ENCODE measurements at regions not wholly inside any gene's neighbourhood (a gene's known extent, or its start where the extent isn't known, plus 50 kb on each side); places are given as distances from the start of the nearest gene placed in this dataset.

GRCh38 chr7:113404245-113404644, 285.9 kb upstream of the SMIM30 start:
- no peak for DNase-seq (ENCODE audit: low spot score in 2 of 2)
- Histone ChIP-seq H3K4me3 (no peak overlapping the region), H3K9me3 (no peaks in the 10 kb centered on the region), H3K27me3 (no peaks in the 10 kb centered on the region), H3K4me1 (no peaks in the 10 kb centered on the region), H3K36me3 (no peaks in the 10 kb centered on the region), H3K27ac (no peak overlapping the region)
- TF ChIP-seq, protein P1, sequence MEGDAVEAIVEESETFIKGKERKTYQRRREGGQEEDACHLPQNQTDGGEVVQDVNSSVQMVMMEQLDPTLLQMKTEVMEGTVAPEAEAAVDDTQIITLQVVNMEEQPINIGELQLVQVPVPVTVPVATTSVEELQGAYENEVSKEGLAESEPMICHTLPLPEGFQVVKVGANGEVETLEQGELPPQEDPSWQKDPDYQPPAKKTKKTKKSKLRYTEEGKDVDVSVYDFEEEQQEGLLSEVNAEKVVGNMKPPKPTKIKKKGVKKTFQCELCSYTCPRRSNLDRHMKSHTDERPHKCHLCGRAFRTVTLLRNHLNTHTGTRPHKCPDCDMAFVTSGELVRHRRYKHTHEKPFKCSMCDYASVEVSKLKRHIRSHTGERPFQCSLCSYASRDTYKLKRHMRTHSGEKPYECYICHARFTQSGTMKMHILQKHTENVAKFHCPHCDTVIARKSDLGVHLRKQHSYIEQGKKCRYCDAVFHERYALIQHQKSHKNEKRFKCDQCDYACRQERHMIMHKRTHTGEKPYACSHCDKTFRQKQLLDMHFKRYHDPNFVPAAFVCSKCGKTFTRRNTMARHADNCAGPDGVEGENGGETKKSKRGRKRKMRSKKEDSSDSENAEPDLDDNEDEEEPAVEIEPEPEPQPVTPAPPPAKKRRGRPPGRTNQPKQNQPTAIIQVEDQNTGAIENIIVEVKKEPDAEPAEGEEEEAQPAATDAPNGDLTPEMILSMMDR (IDR thresholded peaks at IDR 0.05) = no peak
- intact Hi-C loops (cut with DNase I) = no loop called here

DNA sequence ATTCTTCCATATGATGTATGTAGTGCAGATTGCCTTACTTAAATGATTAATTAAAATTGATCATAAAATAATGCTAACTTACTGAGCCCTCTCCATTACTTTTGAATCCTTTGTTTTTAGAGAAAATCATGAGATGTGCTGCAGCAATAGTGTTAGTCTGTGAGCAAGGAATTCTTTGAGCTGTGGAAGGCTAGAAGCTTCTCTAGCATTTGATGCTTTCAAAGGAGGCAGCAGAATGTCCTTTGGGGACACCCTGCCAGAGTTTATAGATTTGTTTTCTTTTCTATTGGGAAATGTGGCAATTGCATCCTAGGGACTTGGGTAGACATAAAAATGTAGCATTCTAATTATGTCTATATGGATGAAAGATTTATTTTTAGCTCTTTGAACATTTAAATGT, 284.1 kb upstream of the SMIM30 start:
- Histone ChIP-seq H3K4me3 (no peak overlapping the region), H3K27me3 (no peaks in the 10 kb centered on the region), H3K36me3 (no peaks in the 10 kb centered on the region), H3K4me1 (no peaks in the 10 kb centered on the region), H3K27ac (no peak overlapping the region), H3K9me3 (no peaks in the 10 kb centered on the region)
- DNase-seq (ENCODE audit: low spot score in 2 of 2) = no peak
- intact Hi-C loops (cut with DNase I) = no loop called here
- TF ChIP-seq, protein P1 (IDR thresholded peaks at IDR 0.05) = no peak

DNA sequence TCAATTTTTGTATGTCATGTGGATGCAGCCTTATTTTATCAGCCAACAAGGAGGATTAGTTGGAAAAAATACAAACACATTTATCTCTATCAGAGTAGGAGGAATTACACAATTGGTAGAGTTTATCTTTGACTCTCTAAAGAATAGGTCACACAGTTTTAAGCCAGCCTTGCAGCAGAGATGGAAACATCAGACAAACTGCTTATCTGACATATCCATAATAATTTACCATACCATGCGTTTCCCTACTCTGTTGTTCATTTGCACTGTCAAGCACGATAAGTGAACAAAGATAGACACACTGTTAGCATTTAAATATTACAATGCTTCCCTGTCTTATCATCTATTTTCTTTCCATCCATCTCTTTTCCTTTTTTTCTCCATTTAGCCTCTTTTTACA, 283.7 kb upstream of the SMIM30 start:
- intact Hi-C loops (cut with DNase I) = no loop called here
- no peak overlapping the region for H3K4me3 ChIP-seq
- no peak for DNase-seq (ENCODE audit: low spot score in 2 of 2)
- TF ChIP-seq, protein P1 (IDR thresholded peaks at IDR 0.05) = no peak
- H3K4me1 ChIP-seq = no peaks in the 10 kb centered on the region
- no peaks in the 10 kb centered on the region for H3K9me3 ChIP-seq
- H3K36me3 ChIP-seq = no peaks in the 10 kb centered on the region
- no peak overlapping the region for H3K27ac ChIP-seq
- H3K27me3 ChIP-seq = no peaks in the 10 kb centered on the region

- Histone ChIP-seq H3K9me3 (no peaks in the 10 kb centered on the region), H3K27ac (no peak overlapping the region), H3K4me1 (no peaks in the 10 kb centered on the region), H3K4me3 (no peak overlapping the region), H3K27me3 (no peaks in the 10 kb centered on the region), H3K36me3 (no peaks in the 10 kb centered on the region)
- intact Hi-C loops (cut with DNase I) = no loop called here
- TF ChIP-seq, protein P1 (IDR thresholded peaks at IDR 0.05) = no peak
- DNase-seq (ENCODE audit: low spot score in 2 of 2) = no peak
Observed at GRCh38 chr7:113394856-113395255, 276.5 kb upstream of the SMIM30 start.

DNA sequence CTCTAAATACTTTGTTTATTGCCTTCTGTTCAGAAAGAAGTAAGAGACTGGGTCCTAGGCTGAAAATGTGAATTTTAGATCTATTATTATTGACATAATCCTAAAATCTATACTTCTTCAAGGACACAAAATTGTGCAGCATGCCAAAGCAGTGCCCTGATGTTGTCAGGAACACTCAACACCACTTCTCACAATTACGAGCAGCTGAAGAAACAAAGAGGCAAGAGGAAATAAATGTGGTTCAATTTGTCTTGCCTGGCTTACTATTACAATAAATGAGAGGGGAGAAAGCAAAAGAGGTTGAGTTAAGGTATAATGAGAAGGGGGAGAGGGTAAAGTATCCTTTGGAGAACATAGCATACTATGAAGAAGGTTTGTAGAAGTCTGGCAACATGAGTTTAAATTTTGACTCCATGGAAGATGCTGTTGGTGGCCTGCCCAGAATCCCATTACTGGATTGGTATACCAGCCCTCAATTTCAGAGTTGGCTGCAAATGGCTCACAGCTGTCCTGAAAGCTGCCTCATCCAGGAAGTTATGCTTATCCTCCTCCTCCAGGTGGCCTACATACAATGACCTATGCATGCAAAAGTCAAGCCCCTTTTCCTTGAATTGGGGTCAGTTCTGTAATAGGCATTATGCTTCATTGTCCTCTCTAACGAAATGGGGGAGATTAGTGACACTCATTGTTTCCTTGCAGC, 274.6 kb upstream of the SMIM30 start:
- Histone ChIP-seq H3K9me3 (no peaks in the 10 kb centered on the region), H3K27me3 (no peaks in the 10 kb centered on the region), H3K27ac (no peak overlapping the region), H3K4me1 (no peaks in the 10 kb centered on the region), H3K4me3 (no peak overlapping the region), H3K36me3 (no peaks in the 10 kb centered on the region)
- TF ChIP-seq, protein P1 (IDR thresholded peaks at IDR 0.05) = no peak
- intact Hi-C loops (cut with DNase I) = no loop called here
- DNase-seq (ENCODE audit: low spot score in 2 of 2) = no peak

DNA sequence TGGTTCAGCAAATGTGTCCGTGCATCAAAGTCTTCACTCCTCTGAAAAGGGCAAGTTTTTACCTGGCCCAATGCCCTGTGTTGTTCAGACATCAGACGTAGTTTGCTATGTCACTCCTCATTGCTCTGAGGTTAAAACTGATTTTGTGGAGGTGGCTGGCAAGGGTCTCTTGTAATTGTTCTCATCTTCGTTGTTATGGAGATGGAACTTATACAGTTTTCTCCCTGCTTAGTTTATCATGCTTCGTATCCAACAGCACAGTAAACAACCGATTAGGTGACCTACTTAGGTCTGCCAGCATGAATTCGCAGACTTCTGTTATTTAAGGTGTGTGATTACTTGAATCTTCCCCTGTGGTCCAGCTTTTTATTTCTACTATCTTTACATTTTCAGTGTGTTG, 274.1 kb upstream of the SMIM30 start:
- Histone ChIP-seq H3K4me1 (no peaks in the 10 kb centered on the region), H3K36me3 (no peaks in the 10 kb centered on the region), H3K27ac (no peak overlapping the region), H3K27me3 (no peaks in the 10 kb centered on the region), H3K4me3 (no peak overlapping the region), H3K9me3 (no peaks in the 10 kb centered on the region)
- DNase-seq (ENCODE audit: low spot score in 2 of 2) = no peak
- TF ChIP-seq, protein P1 (IDR thresholded peaks at IDR 0.05) = no peak
- intact Hi-C loops (cut with DNase I) = no loop called here

All from ascending aorta (tissue), 2 donors.